OCI-LY1 (cell line): ENCODE measurements at regions not wholly inside any gene's neighbourhood (a gene's known extent, or its start where the extent isn't known, plus 50 kb on each side); places are given as distances from the start of the nearest gene placed in this dataset.

ENCODE experiments used
- H2AFZ ChIP-seq: fragments of 200-600 bp; sonication (generic), shearing (Covaris generic); 2 replicates; pipeline ENCODE4 v1.6.0; 2014; ENCODE audit warnings: antibody characterized with exemption, mild to moderate bottlenecking, low read length
- H3F3A ChIP-seq: fragments of 200-600 bp; sonication (generic), shearing (Covaris generic); 2 replicates; pipeline ENCODE4 v1.6.0; 2014; ENCODE audit warnings: mild to moderate bottlenecking, antibody characterized with exemption, low read length, moderate library complexity; ENCODE audit not compliant: insufficient read depth
- H3K27ac ChIP-seq: fragments of 200-600 bp; sonication (generic); 2 replicates; pipeline ENCODE4 v1.5.1; 2014; ENCODE audit warnings: low read length, mixed run types, mild to moderate bottlenecking, low read depth; ENCODE audit not compliant: poor library complexity, severe bottlenecking
- H3K27me3 ChIP-seq: fragments of 200-600 bp; sonication (generic); 2 replicates; pipeline ENCODE4 v1.6.0; 2014; ENCODE audit warnings: antibody characterized with exemption, mild to moderate bottlenecking, low read length, moderate library complexity; ENCODE audit not compliant: insufficient read depth
- H3K36me3 ChIP-seq: fragments of 200-600 bp; sonication (generic); 2 replicates; pipeline ENCODE4 v1.6.1; 2014; ENCODE audit warnings: mild to moderate bottlenecking, antibody characterized with exemption, low read length, moderate library complexity, mixed read lengths; ENCODE audit not compliant: insufficient read depth
- H3K4me1 ChIP-seq: fragments of 200-600 bp; sonication (generic); 2 replicates; pipeline ENCODE4 v1.5.1; 2014; ENCODE audit warnings: mild to moderate bottlenecking, low read length, moderate library complexity; ENCODE audit not compliant: insufficient read depth, severe bottlenecking
- H3K4me2 ChIP-seq: fragments of 200-600 bp; sonication (generic), shearing (Covaris generic); 2 replicates; pipeline ENCODE4 v1.6.1; 2014; ENCODE audit warnings: low read length
- H3K4me3 ChIP-seq: fragments of 200-600 bp; sonication (generic); 2 replicates; pipeline ENCODE4 v1.5.1; 2014; ENCODE audit warnings: low read length, low read depth, mild to moderate bottlenecking, mixed read lengths; ENCODE audit not compliant: poor library complexity, severe bottlenecking
- H3K79me2 ChIP-seq: fragments of 200-600 bp; shearing (Covaris generic); 2 replicates; pipeline ENCODE4 v1.6.1; 2016; ENCODE audit warnings: mixed run types, low read length, mixed read lengths; ENCODE audit not compliant: insufficient read depth
- H3K9ac ChIP-seq: fragments of 200-600 bp; sonication (generic), shearing (Covaris generic); 2 replicates; pipeline ENCODE4 v1.6.1; 2014; ENCODE audit warnings: mild to moderate bottlenecking, low read length, mixed read lengths
- H3K9me2 ChIP-seq: fragments of 200-600 bp; sonication (generic), shearing (Covaris generic); 2 replicates; pipeline ENCODE4 v1.6.1; 2014; ENCODE audit warnings: low read depth, mild to moderate bottlenecking, low read length, mixed read lengths
- H3K9me3 ChIP-seq: fragments of 200-600 bp; shearing (Covaris generic); 2 replicates; pipeline ENCODE4 v1.6.1; 2014; ENCODE audit warnings: low read length, mixed read lengths
- H4K20me1 ChIP-seq: fragments of 200-600 bp; sonication (generic), shearing (Covaris generic); 2 replicates; pipeline ENCODE4 v1.6.0; 2016; ENCODE audit warnings: mild to moderate bottlenecking, low read length; ENCODE audit not compliant: insufficient read depth
- CTCF ChIP-seq: fragments of 200-600 bp; sonication (generic), shearing (Covaris generic); IDR thresholded peaks from 2 replicates; pipeline ENCODE4 v1.5.1; 2017; ENCODE audit warnings: mild to moderate bottlenecking, antibody characterized with exemption, low read length, moderate library complexity, mixed read lengths
- EZH2 ChIP-seq: fragments of 200-600 bp; sonication (generic), shearing (Covaris generic); IDR thresholded peaks from 2 replicates; pipeline ENCODE4 v1.8.0; 2017; ENCODE audit warnings: borderline replicate concordance, mixed run types, mild to moderate bottlenecking, antibody characterized with exemption, low read length, moderate library complexity, mixed read lengths

DNA sequence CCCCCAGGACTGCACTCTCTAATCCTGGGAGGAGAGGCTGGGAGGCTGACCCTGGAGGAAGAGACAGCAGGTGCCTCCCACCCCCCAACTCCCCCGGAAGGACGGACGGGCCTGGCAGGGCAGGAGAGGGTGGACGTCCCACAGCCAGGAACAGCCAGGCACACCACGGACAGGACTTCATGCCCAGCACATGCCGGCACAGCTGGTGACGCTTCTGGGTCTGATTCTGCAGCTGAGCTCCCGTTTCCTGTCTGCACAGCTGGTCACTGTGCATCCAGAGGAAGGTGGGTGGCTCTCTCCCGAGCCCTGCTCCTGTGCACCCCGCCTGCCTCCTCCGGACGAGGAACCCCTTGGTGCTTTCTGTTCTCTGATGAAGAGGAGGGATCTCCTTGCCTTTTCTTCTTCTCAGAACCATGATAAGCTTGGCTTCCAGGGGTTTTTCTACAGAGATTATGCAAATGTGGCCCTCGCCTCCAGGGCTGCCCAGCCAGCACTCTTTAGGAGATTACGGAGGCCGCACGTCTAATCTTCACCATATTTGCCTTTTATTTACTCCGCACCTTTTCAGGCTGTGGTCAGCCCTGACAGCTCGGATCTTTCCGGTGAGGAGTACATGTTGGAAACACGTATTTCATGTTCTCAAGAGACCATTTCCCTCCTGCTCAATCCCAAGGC is 1295.8 kb downstream of the BRD1 start:
- H3K9me3 ChIP-seq = no peaks in the 10 kb centered on the region
- no peaks in the 10 kb centered on the region for H3K27me3 ChIP-seq
- no peaks in the 10 kb centered on the region for H3K4me1 ChIP-seq
- no peaks in the 10 kb centered on the region for H4K20me1 ChIP-seq
- no peaks in the 10 kb centered on the region for H3F3A ChIP-seq
- no peaks in the 10 kb centered on the region for H3K36me3 ChIP-seq
- H3K4me3 ChIP-seq = no peak overlapping the region
- no peaks in the 10 kb centered on the region for H3K9me2 ChIP-seq
- H3K27ac ChIP-seq = no peak overlapping the region
- no peak overlapping the region for H3K4me2 ChIP-seq
- no peak overlapping the region for H2AFZ ChIP-seq
- TF ChIP-seq CTCF (no peak), EZH2 (no peak)
- no peaks in the 10 kb centered on the region for H3K79me2 ChIP-seq
- H3K9ac ChIP-seq = no peak overlapping the region

DNA sequence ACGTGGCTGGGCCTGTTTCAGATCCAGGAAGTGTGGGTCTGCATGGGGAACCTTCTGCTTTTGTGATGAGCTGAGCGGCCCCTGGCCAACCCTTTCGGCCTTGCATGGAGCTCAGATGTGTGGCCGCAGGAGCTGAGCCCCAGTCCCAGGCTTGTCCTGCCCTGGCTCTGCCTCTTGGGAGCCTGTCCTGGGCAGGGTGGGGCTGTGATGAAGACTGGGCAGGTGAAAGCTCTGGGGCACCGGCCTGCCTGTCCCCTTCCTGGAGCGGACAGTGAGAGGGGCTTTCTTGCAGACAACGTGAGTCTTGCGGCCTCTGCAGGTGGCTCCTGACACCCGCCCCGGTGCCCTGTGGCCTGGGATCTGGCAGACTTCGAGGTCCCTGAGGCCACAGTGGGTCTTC is 1296.6 kb downstream of the BRD1 start:
- H4K20me1 ChIP-seq = no peaks in the 10 kb centered on the region
- H3K36me3 ChIP-seq = no peaks in the 10 kb centered on the region
- no peaks in the 10 kb centered on the region for H3K79me2 ChIP-seq
- H3F3A ChIP-seq = no peaks in the 10 kb centered on the region
- H3K9ac ChIP-seq = no peak overlapping the region
- H3K4me1 ChIP-seq = no peaks in the 10 kb centered on the region
- TF ChIP-seq EZH2 = no peak
- no peak for TF ChIP-seq CTCF
- no peaks in the 10 kb centered on the region for H3K27me3 ChIP-seq
- no peak overlapping the region for H3K4me2 ChIP-seq
- H3K9me3 ChIP-seq = no peaks in the 10 kb centered on the region
- no peak overlapping the region for H3K4me3 ChIP-seq
- H3K9me2 ChIP-seq = no peaks in the 10 kb centered on the region
- no peak overlapping the region for H3K27ac ChIP-seq
- no peak overlapping the region for H2AFZ ChIP-seq

DNA sequence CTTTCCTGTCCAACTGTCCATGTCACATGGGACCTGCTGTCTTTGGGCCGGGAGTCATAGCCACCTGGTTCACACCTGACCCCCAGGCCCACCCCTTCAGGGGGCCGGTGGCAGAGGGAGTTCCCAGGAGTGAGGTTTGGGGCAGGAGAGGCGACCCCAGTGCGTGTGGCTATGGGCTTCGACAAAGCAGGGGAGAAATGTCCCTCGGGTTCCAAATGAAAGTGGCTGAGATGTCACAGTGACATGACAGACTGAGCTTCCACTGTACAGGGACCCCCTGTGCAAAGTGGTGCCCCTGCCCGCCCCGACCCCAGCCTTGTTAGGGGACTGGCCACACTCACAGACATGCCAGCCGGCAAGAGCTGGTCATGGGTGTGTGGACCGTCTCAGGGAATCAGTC is 1297.0 kb downstream of the BRD1 start:
- H3K9me2 ChIP-seq = no peaks in the 10 kb centered on the region
- no peak overlapping the region for H3K4me2 ChIP-seq
- H3K9me3 ChIP-seq = no peaks in the 10 kb centered on the region
- TF ChIP-seq EZH2 = no peak
- TF ChIP-seq CTCF = no peak
- H3K27me3 ChIP-seq = no peaks in the 10 kb centered on the region
- no peak overlapping the region for H3K9ac ChIP-seq
- H3F3A ChIP-seq = no peaks in the 10 kb centered on the region
- H3K4me3 ChIP-seq = no peak overlapping the region
- H3K79me2 ChIP-seq = no peaks in the 10 kb centered on the region
- H4K20me1 ChIP-seq = no peaks in the 10 kb centered on the region
- no peaks in the 10 kb centered on the region for H3K4me1 ChIP-seq
- H2AFZ ChIP-seq = no peak overlapping the region
- no peak overlapping the region for H3K27ac ChIP-seq
- H3K36me3 ChIP-seq = no peaks in the 10 kb centered on the region
